DND-41 (cell line): ENCODE measurements at regions not wholly inside any gene's neighbourhood (a gene's known extent, or its start where the extent isn't known, plus 50 kb on each side); places are given as distances from the start of the nearest gene placed in this dataset.

Experiments used
- CTCF ChIP-seq: IDR thresholded peaks from 2 replicates; pipeline ENCODE4 v1.5.1; 2012; ENCODE audit warnings: borderline replicate concordance, low read length, moderate library complexity, mild to moderate bottlenecking; ENCODE audit not compliant: poor library complexity, severe bottlenecking; ENCODE audit errors: extremely low read depth
- EZH2 ChIP-seq: IDR thresholded peaks from 3 replicates; pipeline ENCODE4 v1.6.1; 2012; ENCODE audit warnings: borderline replicate concordance, low read depth, mild to moderate bottlenecking, moderate library complexity, low read length, inconsistent platforms; ENCODE audit not compliant: severe bottlenecking

- no peak for TF ChIP-seq CTCF
- TF ChIP-seq EZH2, result no peak
Measured at GRCh38 chr4:135545616-135546317, 1344.2 kb upstream of the PABPC4L start.
